ENCODE measurements at regions not wholly inside any gene's neighbourhood (a gene's known extent, or its start where the extent isn't known, plus 50 kb on each side); places are given as distances from the start of the nearest gene placed in this dataset.
"Not testable (repeated sequence)": the region's sequence is repeated elsewhere in the genome, so short reads cannot be mapped to it uniquely, and the experiment has no call there.

DNA sequence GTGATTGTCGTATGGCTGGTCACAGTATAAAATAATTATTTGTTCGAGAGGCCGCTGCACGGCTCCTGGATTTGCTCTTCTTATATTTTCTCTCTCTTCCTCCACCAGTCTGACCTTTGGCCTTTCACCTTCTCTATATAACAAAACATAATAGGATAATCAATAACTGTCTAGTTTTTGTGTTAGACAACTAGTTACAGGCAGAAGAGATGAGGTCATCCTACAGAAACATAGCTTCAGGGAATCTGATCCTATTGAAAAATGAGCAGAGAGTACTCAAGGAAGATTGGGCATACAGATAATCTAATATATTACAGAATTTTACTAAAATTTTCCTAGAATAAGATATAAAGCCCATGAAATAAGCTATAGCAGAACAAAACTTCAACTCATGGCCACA lies 731.3 kb upstream of the SLC39A10 start:
- Histone ChIP-seq H3K27ac (ENCODE audit: low read length) (no peak overlapping the region), H3K4me3 (ENCODE audit: low read length in 2 of 2) (no peak overlapping the region), H3K36me3 (ENCODE audit: control insufficient read depth in 2 of 2, insufficient read depth in 2 of 2, low read length in 2 of 2) (no peaks in the 10 kb centered on the region), H3K9me3 (ENCODE audit: control insufficient read depth in 2 of 2, low read length in 2 of 2) (no peaks in the 10 kb centered on the region), H3K4me1 (ENCODE audit: control insufficient read depth, insufficient read depth, low read length) (no peaks in the 10 kb centered on the region), H3K9ac (ENCODE audit: low read length in 2 of 2) (no peak overlapping the region), H3K27me3 (ENCODE audit: control insufficient read depth in 1 of 2, insufficient read depth in 2 of 2, low read length in 2 of 2) (no peaks in the 10 kb centered on the region)

DNA sequence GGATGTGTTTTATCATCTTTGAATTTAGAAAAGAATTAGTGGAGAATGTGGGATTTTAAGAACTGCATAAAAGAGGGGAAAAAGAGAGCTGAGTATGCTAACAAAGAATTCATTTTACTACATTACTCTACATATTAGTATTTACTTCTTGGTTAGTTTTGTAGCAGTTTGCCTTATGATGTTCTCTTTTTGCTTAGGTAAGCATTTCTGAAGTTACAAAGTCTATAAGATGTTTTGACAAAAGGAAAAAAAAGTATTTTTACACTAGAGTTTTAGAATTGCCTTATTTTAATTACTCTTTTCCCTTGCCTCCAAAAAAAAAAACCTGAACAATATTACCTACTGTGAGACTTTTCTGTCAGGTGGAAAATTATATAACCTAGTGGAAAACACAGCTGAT lies 739.5 kb upstream of the SLC39A10 start:
- no peak overlapping the region for H3K4me3 ChIP-seq (ENCODE audit: low read length in 2 of 2)
- no peak overlapping the region for H3K27ac ChIP-seq (ENCODE audit: low read length)
- H3K9me3 ChIP-seq (ENCODE audit: control insufficient read depth in 2 of 2, low read length in 2 of 2), result no peaks in the 10 kb centered on the region
- H3K4me1 ChIP-seq (ENCODE audit: control insufficient read depth, insufficient read depth, low read length), result no peaks in the 10 kb centered on the region
- no peaks in the 10 kb centered on the region for H3K27me3 ChIP-seq (ENCODE audit: control insufficient read depth in 1 of 2, insufficient read depth in 2 of 2, low read length in 2 of 2)
- H3K36me3 ChIP-seq (ENCODE audit: control insufficient read depth in 2 of 2, insufficient read depth in 2 of 2, low read length in 2 of 2), result no peaks in the 10 kb centered on the region
- H3K9ac ChIP-seq (ENCODE audit: low read length in 2 of 2), result no peak overlapping the region

DNA sequence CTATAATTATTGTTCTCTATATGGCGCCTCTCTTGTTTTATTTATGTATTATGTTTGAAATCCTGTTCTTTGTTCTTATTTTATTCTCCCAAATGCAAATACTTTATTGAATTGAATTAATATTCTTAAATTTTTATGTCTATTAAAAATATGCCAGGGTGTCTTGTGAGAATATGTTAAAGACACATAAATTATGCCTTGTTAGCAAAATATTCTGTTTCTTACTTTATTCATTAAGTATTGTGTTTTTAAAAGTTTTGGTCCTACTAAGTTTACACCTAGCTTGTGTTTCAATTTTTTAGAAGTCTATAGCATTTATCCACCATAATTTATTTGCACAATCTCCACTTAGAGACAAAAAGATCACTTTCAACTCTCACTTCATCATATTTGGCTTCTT lies 741.5 kb upstream of the SLC39A10 start:
- Histone ChIP-seq H3K36me3 (ENCODE audit: control insufficient read depth in 2 of 2, insufficient read depth in 2 of 2, low read length in 2 of 2) (no peaks in the 10 kb centered on the region), H3K9ac (ENCODE audit: low read length in 2 of 2) (no peak overlapping the region), H3K4me3 (ENCODE audit: low read length in 2 of 2) (no peak overlapping the region), H3K9me3 (ENCODE audit: control insufficient read depth in 2 of 2, low read length in 2 of 2) (no peaks in the 10 kb centered on the region), H3K27ac (ENCODE audit: low read length) (no peak overlapping the region), H3K27me3 (ENCODE audit: control insufficient read depth in 1 of 2, insufficient read depth in 2 of 2, low read length in 2 of 2) (no peaks in the 10 kb centered on the region), H3K4me1 (ENCODE audit: control insufficient read depth, insufficient read depth, low read length) (no peaks in the 10 kb centered on the region)

- H3K36me3 ChIP-seq (ENCODE audit: control insufficient read depth in 2 of 2, insufficient read depth in 2 of 2, low read length in 2 of 2), result no peaks in the 10 kb centered on the region
- H3K9me3 ChIP-seq (ENCODE audit: control insufficient read depth in 2 of 2, low read length in 2 of 2), result no peaks in the 10 kb centered on the region
- no peaks in the 10 kb centered on the region for H3K4me1 ChIP-seq (ENCODE audit: control insufficient read depth, insufficient read depth, low read length)
- H3K27ac ChIP-seq (ENCODE audit: low read length), result no peak overlapping the region
- no peaks in the 10 kb centered on the region for H3K27me3 ChIP-seq (ENCODE audit: control insufficient read depth in 1 of 2, insufficient read depth in 2 of 2, low read length in 2 of 2)
- no peak overlapping the region for H3K9ac ChIP-seq (ENCODE audit: low read length in 2 of 2)
- no peak overlapping the region for H3K4me3 ChIP-seq (ENCODE audit: low read length in 2 of 2)
Observed at GRCh38 chr2:194907569-194907968, 749.5 kb upstream of the SLC39A10 start.

- H3K27me3 ChIP-seq (ENCODE audit: control insufficient read depth in 1 of 2, insufficient read depth in 2 of 2, low read length in 2 of 2), result no peaks in the 10 kb centered on the region
- H3K27ac ChIP-seq (ENCODE audit: low read length), result no peak overlapping the region
- H3K4me3 ChIP-seq (ENCODE audit: low read length in 2 of 2), result no peak overlapping the region
- no peaks in the 10 kb centered on the region for H3K9me3 ChIP-seq (ENCODE audit: control insufficient read depth in 2 of 2, low read length in 2 of 2)
- H3K9ac ChIP-seq (ENCODE audit: low read length in 2 of 2), result no peak overlapping the region
- H3K4me1 ChIP-seq (ENCODE audit: control insufficient read depth, insufficient read depth, low read length), result no peaks in the 10 kb centered on the region
- no peaks in the 10 kb centered on the region for H3K36me3 ChIP-seq (ENCODE audit: control insufficient read depth in 2 of 2, insufficient read depth in 2 of 2, low read length in 2 of 2)
Observed at GRCh38 chr2:194896871-194897270, 760.2 kb upstream of the SLC39A10 start.

GRCh38 chr2:194883711-194884110 lies 773.3 kb upstream of the SLC39A10 start:
- H3K9me3 ChIP-seq (ENCODE audit: control insufficient read depth in 2 of 2, low read length in 2 of 2), result no peaks in the 10 kb centered on the region
- no peak overlapping the region for H3K4me3 ChIP-seq (ENCODE audit: low read length in 2 of 2)
- H3K27me3 ChIP-seq (ENCODE audit: control insufficient read depth in 1 of 2, insufficient read depth in 2 of 2, low read length in 2 of 2), result no peaks in the 10 kb centered on the region
- H3K36me3 ChIP-seq (ENCODE audit: control insufficient read depth in 2 of 2, insufficient read depth in 2 of 2, low read length in 2 of 2), result no peaks in the 10 kb centered on the region
- H3K9ac ChIP-seq (ENCODE audit: low read length in 2 of 2), result no peak overlapping the region
- H3K27ac ChIP-seq (ENCODE audit: low read length), result no peak overlapping the region
- no peaks in the 10 kb centered on the region for H3K4me1 ChIP-seq (ENCODE audit: control insufficient read depth, insufficient read depth, low read length)

DNA sequence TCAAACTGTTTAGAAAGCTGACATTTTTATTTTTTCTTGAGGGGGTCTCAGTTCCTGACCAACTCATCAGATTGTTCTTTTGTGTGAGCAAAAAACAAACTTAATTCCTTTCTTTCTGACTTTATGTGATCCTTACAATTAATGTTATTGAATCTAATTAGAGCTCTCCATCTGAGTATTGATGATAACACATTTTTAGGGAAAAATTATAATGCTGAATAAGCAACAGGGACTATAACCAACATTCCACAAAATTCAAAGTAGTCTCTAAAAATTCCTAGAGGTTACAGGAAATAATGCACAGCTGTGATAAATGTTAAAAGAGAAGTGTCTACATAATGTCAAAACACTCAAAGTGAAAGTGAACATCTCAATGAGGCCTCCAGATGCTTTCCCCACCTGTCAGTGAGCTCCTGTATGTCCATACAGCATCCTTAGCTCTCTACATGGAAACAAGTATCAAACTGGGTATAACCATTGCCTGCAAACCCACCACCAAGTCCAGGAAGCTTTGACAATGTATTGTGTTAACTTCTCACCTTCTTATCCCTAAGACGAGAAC lies 786.0 kb upstream of the SLC39A10 start:
- H3K4me1 ChIP-seq (ENCODE audit: control insufficient read depth, insufficient read depth, low read length), result no peaks in the 10 kb centered on the region
- H3K9ac ChIP-seq (ENCODE audit: low read length in 2 of 2), result no peak overlapping the region
- H3K27me3 ChIP-seq (ENCODE audit: control insufficient read depth in 1 of 2, insufficient read depth in 2 of 2, low read length in 2 of 2), result no peaks in the 10 kb centered on the region
- no peak overlapping the region for H3K27ac ChIP-seq (ENCODE audit: low read length)
- H3K36me3 ChIP-seq (ENCODE audit: control insufficient read depth in 2 of 2, insufficient read depth in 2 of 2, low read length in 2 of 2), result no peaks in the 10 kb centered on the region
- H3K9me3 ChIP-seq (ENCODE audit: control insufficient read depth in 2 of 2, low read length in 2 of 2), result no peaks in the 10 kb centered on the region
- H3K4me3 ChIP-seq (ENCODE audit: low read length in 2 of 2), result no peak overlapping the region

- Histone ChIP-seq H3K36me3 (ENCODE audit: control insufficient read depth in 2 of 2, insufficient read depth in 2 of 2, low read length in 2 of 2) (no peaks in the 10 kb centered on the region), H3K9ac (ENCODE audit: low read length in 2 of 2) (no peak overlapping the region), H3K4me1 (ENCODE audit: control insufficient read depth, insufficient read depth, low read length) (no peaks in the 10 kb centered on the region), H3K4me3 (ENCODE audit: low read length in 2 of 2) (no peak overlapping the region), H3K27me3 (ENCODE audit: control insufficient read depth in 1 of 2, insufficient read depth in 2 of 2, low read length in 2 of 2) (no peaks in the 10 kb centered on the region), H3K27ac (ENCODE audit: low read length) (no peak overlapping the region), H3K9me3 (ENCODE audit: control insufficient read depth in 2 of 2, low read length in 2 of 2) (no peaks in the 10 kb centered on the region)
Observed at GRCh38 chr2:194867328-194867727, 789.7 kb upstream of the SLC39A10 start.

GRCh38 chr2:194854941-194855340 lies 802.1 kb upstream of the SLC39A10 start:
- H3K27me3 ChIP-seq (ENCODE audit: control insufficient read depth in 1 of 2, insufficient read depth in 2 of 2, low read length in 2 of 2), result no peaks in the 10 kb centered on the region
- no peak overlapping the region for H3K4me3 ChIP-seq (ENCODE audit: low read length in 2 of 2)
- H3K9me3 ChIP-seq (ENCODE audit: control insufficient read depth in 2 of 2, low read length in 2 of 2), result no peaks in the 10 kb centered on the region
- H3K36me3 ChIP-seq (ENCODE audit: control insufficient read depth in 2 of 2, insufficient read depth in 2 of 2, low read length in 2 of 2), result no peaks in the 10 kb centered on the region
- no peak overlapping the region for H3K9ac ChIP-seq (ENCODE audit: low read length in 2 of 2)
- H3K27ac ChIP-seq (ENCODE audit: low read length), result no peak overlapping the region
- H3K4me1 ChIP-seq (ENCODE audit: control insufficient read depth, insufficient read depth, low read length), result no peaks in the 10 kb centered on the region

- Histone ChIP-seq H3K4me1 (ENCODE audit: control insufficient read depth, insufficient read depth, low read length) (no peaks in the 10 kb centered on the region), H3K9me3 (ENCODE audit: control insufficient read depth in 2 of 2, low read length in 2 of 2) (peaks cover 0 to 2% of the 10 kb centered on the region in 2 donors), H3K9ac (ENCODE audit: low read length in 2 of 2) (no peak overlapping the region), H3K36me3 (ENCODE audit: control insufficient read depth in 2 of 2, insufficient read depth in 2 of 2, low read length in 2 of 2) (no peaks in the 10 kb centered on the region), H3K27me3 (ENCODE audit: control insufficient read depth in 1 of 2, insufficient read depth in 2 of 2, low read length in 2 of 2) (no peaks in the 10 kb centered on the region), H3K4me3 (ENCODE audit: low read length in 2 of 2) (no peak overlapping the region), H3K27ac (ENCODE audit: low read length) (no peak overlapping the region)
Observed at GRCh38 chr2:194842871-194843270, 814.2 kb upstream of the SLC39A10 start.

GRCh38 chr2:194834371-194834770 lies 822.7 kb upstream of the SLC39A10 start:
- H3K27ac ChIP-seq (ENCODE audit: low read length); H3K4me3 ChIP-seq (ENCODE audit: low read length in 2 of 2); H3K9me3 ChIP-seq (ENCODE audit: control insufficient read depth in 2 of 2, low read length in 2 of 2); H3K36me3 ChIP-seq (ENCODE audit: control insufficient read depth in 2 of 2, insufficient read depth in 2 of 2, low read length in 2 of 2); H3K9ac ChIP-seq (ENCODE audit: low read length in 2 of 2); H3K27me3 ChIP-seq (ENCODE audit: control insufficient read depth in 1 of 2, insufficient read depth in 2 of 2, low read length in 2 of 2); H3K4me1 ChIP-seq (ENCODE audit: control insufficient read depth, insufficient read depth, low read length): not testable (repeated sequence)

All from stomach smooth muscle (tissue), 2 donors.